ENCODE measurements at regions not wholly inside any gene's neighbourhood (a gene's known extent, or its start where the extent isn't known, plus 50 kb on each side); places are given as distances from the start of the nearest gene placed in this dataset.

- no peak for DNase-seq (ENCODE audit: low read depth)
Measured at GRCh38 chr7:69162326-69162725, 435.9 kb upstream of the AUTS2 start.

- DNase-seq (ENCODE audit: low read depth) = no peak
Measured at GRCh38 chr7:69162931-69163670, 435.2 kb upstream of the AUTS2 start.

DNA sequence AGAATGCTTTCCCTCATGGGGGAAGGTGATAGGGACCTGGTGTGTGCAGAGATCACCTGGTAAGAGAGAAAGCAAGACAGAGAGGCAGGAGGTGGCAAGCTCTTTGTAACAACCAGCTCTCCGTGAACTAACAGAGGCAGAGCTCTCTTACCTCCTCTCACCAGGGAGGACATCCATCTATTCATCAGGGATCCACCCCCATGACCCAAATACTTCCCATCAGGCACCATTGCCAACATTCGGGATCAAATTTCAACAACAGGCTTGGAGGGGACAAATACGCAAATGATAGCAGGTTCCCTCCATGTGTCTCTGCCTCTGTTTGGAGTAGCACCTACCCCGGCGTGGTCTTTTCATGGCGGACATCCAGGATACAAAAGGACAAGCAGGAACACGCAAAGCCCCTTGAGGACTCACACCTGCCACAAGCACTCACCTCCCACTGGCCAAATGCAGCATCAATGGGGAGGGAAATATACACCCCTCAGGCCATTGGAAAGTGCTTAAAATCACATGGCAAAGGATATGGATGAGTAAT, 431.2 kb upstream of the AUTS2 start:
- DNase-seq (ENCODE audit: low read depth) = no peak

DNA sequence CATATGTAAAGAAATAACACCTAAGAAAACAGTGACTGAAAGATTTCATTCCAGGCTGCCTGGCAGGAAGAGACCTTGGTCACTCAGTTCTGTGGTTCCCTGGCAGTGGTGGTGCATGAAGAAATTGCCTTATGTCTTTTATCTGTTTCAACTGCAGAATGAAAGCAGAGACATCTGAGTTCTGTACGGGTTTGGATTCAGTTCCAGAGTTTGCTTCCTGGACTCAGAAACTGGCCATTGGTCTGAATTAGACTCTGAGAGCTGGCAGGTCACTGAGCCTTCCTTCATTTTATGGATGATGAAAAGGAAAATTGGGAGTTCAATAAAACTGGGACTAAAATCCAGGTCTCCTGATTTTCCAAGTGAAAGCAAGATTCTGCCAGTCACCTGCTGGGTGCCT, 428.9 kb upstream of the AUTS2 start:
- DNase-seq (ENCODE audit: low read depth) = no peak

- no peak for DNase-seq (ENCODE audit: low read depth)
Measured at GRCh38 chr7:69172357-69173077, 425.8 kb upstream of the AUTS2 start.

GRCh38 chr7:69173341-69173740, 424.9 kb upstream of the AUTS2 start:
- no peak for DNase-seq (ENCODE audit: low read depth)

DNA sequence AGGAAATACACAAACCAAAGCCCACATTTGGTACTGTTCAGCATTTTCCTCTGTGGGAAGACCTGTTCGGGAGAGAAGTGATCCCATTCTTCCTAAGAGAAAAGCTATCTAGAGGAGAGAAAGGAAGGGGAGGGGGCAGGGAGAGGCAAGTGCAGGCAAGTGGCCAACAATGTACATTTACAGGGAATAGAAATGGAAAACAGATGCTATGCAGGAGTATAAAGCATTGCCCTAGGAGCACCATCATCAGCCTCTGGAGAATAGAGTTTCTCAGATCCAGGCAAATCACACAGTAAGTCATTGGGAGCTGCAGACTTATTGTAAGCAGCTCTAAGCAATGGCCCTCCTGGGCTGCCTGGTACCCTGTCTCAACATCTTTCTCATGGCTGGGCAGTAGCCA, 424.4 kb upstream of the AUTS2 start:
- DNase-seq (ENCODE audit: low read depth) = no peak

- DNase-seq (ENCODE audit: low read depth) = no peak
Measured at GRCh38 chr7:69176841-69177240, 421.4 kb upstream of the AUTS2 start.

DNA sequence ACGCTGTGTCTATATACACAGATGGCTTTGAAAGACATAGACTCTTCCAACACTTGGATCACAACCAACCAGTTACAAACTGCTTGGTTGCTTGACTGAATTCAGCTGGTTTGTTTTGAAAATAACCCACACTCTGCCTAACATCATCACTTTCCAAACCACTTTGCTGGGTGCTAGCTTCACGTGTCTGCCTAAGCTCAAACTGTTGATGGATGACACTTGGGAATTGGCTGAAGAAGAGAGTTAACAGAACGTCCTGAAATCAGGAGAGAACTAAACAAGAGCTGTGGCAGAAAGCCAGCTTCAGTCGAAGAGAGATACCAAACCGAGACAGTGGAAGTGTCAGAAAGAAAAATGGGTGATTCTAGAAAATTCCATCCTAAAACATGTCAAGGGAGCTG, 420.8 kb upstream of the AUTS2 start:
- no peak for DNase-seq (ENCODE audit: low read depth)

GRCh38 chr7:69177941-69178494, 420.3 kb upstream of the AUTS2 start:
- DNase-seq (ENCODE audit: low read depth) = no peak

GRCh38 chr7:69180662-69181061, 417.6 kb upstream of the AUTS2 start:
- DNase-seq (ENCODE audit: low read depth) = no peak

DNA sequence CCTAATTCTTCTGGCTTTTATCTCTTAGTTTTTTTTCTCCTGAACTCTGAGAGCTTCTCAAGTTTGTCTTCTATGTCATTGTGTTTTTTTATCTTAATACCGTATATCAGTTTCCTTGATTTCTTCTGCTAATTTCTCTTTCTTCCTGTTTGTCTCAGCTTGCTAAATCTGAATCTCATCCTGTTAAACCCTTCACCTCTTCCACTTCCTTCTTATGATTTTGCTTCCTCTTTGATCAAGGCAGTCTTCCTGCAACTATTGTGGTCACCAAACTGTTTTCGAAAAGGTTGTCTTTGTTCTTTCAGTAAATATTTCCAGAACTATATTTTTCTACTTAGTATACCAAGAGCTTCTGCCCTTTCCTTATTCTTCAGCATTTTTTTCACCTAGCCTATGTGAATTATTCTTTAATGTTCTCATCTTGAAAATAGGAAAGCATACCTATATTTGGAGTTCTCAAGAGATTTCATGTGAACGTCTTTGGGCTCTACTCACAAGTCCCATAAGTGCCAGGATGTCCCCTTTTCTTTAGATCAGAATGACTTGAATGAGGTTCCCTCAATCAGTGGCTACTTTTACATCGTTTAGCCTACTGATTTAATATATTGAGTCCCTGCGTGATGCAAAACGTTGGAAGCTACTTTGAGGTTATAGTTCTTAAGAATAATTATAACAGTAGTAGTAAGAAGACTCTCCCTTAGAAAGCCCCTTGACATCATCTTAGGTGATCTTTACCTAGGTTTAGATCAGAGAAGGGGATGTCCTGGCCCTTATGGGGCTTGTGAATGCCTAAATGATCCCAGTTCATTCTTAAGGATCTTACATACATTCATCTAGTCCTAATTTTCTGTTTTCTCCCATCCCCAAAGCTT, 415.4 kb upstream of the AUTS2 start:
- no peak for DNase-seq (ENCODE audit: low read depth)

DNA sequence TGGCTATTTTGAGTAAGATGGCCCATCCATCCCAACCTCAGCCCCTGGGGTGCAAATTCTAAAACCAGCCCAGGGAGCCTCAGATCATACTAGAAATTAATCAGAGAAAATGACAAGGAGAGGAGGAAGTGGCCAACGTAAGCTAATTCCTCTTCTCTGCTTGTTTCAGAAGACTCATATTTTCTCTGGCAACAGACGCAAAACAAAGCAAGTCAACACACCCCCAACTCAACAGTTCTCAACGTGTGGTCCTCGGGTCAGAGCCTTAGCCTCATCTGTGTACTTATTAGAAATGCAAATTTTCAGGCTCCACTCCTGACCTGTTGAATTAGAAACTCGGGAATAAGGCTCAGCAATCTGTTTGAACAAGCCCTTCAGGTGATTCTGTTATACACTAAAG, 413.9 kb upstream of the AUTS2 start:
- DNase-seq (ENCODE audit: low read depth) = no peak

- DNase-seq (ENCODE audit: low read depth) = no peak
Measured at GRCh38 chr7:69185170-69185569, 413.1 kb upstream of the AUTS2 start.

DNA sequence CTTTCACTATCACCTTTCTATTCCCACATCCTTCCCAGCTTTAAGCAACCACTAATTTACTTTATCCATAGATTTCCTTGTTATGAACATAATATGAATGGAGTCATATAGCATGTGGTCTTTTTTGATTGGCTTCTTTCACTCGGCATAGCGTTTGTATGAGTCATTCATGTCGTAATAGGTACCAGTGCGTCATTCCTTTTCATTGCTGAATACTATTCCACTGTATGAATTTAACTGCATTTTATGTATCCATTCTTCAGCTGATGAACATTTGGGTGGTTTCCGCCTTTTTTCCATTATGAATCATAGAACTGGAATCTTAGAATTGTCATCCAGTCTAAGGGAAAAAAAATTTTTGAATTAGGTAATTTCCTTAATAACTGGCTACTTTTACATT, 411.3 kb upstream of the AUTS2 start:
- DNase-seq (ENCODE audit: low read depth) = no peak

DNA sequence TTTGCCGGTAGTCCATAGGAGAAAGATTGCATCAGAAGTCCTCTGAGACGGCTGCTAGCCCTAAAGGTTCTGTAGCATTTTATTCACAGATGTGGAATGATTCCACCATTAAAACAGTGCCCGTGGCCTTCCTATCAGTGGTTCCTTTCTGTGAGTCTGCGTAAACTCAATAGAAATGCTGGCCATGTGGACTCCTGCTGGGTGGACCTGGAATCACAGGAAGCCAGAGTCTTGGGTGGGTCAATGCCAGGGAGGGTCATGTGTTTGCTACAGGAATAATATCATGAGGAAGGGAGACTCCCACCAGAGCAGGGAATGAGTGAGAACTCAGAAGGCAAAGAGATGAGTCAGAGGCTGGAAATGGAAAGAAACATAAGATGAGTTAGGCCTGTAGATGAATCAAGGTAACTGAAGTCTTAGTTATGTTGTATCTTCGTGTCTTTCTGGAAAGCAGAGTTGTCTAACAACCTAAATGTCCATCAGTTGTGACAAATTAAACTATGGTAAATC, 410.4 kb upstream of the AUTS2 start:
- no peak for DNase-seq (ENCODE audit: low read depth)

DNA sequence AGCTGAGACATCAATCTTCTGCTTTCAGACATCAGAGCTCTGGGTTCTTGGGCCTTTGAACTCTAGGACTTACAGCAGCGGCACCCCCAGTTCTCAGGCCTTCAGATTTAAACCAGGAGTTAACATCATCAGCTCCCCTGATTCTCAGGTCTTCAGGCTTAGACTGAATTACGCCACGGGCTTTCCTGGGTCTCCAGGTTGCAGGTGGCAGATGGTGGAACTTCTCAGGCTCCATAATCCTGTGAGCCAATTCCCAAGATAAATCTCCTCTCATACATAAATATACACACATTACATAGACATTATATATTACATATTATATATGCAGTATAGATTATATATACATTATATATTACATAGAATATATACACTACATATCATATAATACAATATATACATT, 408.9 kb upstream of the AUTS2 start:
- no peak for DNase-seq (ENCODE audit: low read depth)

GRCh38 chr7:69190025-69190424, 408.2 kb upstream of the AUTS2 start:
- DNase-seq (ENCODE audit: low read depth) = no peak

GRCh38 chr7:69190763-69191162, 407.5 kb upstream of the AUTS2 start:
- no peak for DNase-seq (ENCODE audit: low read depth)

GRCh38 chr7:69192134-69192533, 406.1 kb upstream of the AUTS2 start:
- no peak for DNase-seq (ENCODE audit: low read depth)

DNA sequence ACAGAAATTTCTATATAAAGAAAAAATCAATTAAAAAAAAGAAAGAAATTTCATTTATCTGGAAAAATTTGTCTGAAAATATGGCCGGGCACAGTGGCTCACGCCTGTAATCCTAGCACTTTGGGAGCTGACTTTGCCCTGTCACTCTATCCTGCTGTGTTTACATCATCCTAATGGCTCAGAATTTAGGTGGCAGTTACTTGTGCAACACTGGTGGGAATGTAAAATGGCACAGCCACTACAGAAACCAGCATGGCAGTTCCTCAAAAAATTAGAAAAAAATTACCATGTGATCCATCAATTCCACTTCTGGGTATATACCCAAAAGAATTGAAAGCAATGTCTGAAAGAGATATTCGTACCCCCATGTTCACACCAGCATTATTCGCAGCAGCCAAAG, 405.2 kb upstream of the AUTS2 start:
- no peak for DNase-seq (ENCODE audit: low read depth)

DNA sequence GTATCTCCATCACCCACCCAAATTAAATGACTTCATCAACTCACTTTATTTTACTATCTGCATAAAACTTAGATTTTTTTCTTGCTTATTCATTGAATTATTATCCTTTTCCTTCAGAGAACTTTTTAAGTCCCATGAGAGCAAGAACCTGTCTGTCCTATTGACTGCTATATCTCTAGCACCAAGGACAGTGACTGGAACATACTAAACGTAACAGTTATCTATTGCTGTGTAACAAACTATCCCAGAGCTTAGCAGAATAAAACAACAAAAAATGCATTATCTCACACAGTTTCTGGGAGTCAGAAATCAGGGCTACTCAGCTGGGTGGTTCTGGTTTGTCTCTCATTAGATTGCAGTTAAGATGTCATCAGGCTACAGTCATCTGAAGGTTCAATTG, 401.7 kb upstream of the AUTS2 start:
- DNase-seq (ENCODE audit: low read depth) = no peak

All from fibroblast of the conjunctiva (primary cell).